WTC11 (cell line): ENCODE measurements at regions not wholly inside any gene's neighbourhood (a gene's known extent, or its start where the extent isn't known, plus 50 kb on each side); places are given as distances from the start of the nearest gene placed in this dataset.

ENCODE experiments used
- ATAC-seq: fragments of 200-7000 bp; cut with Tn5 transposase; 2 replicates; pipeline ENCODE4 v1.10.0; 2021; ENCODE audit warnings: mild to moderate bottlenecking, moderate library complexity
- CTCF ChIA-PET: fragments of 300-600 bp; sonication (Branson Sonifier 250); formaldehyde crosslinking; loops from one replicate; lab custom pipeline; 2021; ENCODE audit warnings: antibody characterized with exemption; lab: Charles Lee
- POLR2A ChIA-PET: fragments of 350-600 bp; sonication (Branson Sonifier 250); formaldehyde crosslinking; loops from one replicate; lab custom pipeline; 2021; ENCODE audit warnings: antibody characterized with exemption; lab: Charles Lee
- DNase-seq: peaks from one replicate; pipeline ENCODE4 v3.0.0; 2021; ENCODE audit warnings: low spot score
- H3K27ac Mint-ChIP-seq: 2 replicates; pipeline ENCODE4 v1.8.0; 2021; ENCODE audit warnings: mixed read lengths
- H3K27me3 Mint-ChIP-seq: 2 replicates; pipeline ENCODE4 v1.8.0; 2021; ENCODE audit warnings: low read depth, mild to moderate bottlenecking, moderate library complexity, mixed read lengths
- H3K36me3 Mint-ChIP-seq: 2 replicates; pipeline ENCODE4 v1.8.0; 2021; ENCODE audit warnings: mixed read lengths
- H3K4me1 Mint-ChIP-seq: 2 replicates; pipeline ENCODE4 v1.8.0; 2022; ENCODE audit warnings: mixed read lengths
- H3K4me3 Mint-ChIP-seq: 2 replicates; pipeline ENCODE4 v1.8.0; 2021; ENCODE audit warnings: mild to moderate bottlenecking, moderate library complexity, mixed read lengths
- H3K9me3 Mint-ChIP-seq: 2 replicates; pipeline ENCODE4 v1.8.0; 2021; ENCODE audit warnings: mixed read lengths
- CREB1 ChIP-seq: sonication (generic); formaldehyde crosslinking; IDR thresholded peaks from 2 replicates; pipeline ENCODE4 v1.8.0; 2023; ENCODE audit warnings: mild to moderate bottlenecking, missing genetic modification reagents
- E2F1 ChIP-seq: sonication (generic); formaldehyde crosslinking; IDR thresholded peaks from 2 replicates; pipeline ENCODE4 v1.8.0; 2022; ENCODE audit warnings: mild to moderate bottlenecking, missing genetic modification reagents
- EMX1 ChIP-seq: fragments of 250-450 bp; sonication (Bioruptor Pico); IDR thresholded peaks from 2 replicates; pipeline ENCODE4 v1.8.0; 2021; ENCODE audit warnings: mild to moderate bottlenecking
- ERG ChIP-seq: fragments of 250-450 bp; sonication (Bioruptor Pico); IDR thresholded peaks from 2 replicates; pipeline ENCODE4 v1.8.0; 2021; ENCODE audit warnings: mild to moderate bottlenecking
- MAX ChIP-seq: sonication (generic); formaldehyde crosslinking; IDR thresholded peaks from 2 replicates; pipeline ENCODE4 v1.8.0; 2022; ENCODE audit warnings: mild to moderate bottlenecking, missing genetic modification reagents
- MXD4 ChIP-seq: fragments of 250-450 bp; sonication (Bioruptor Pico); IDR thresholded peaks from 2 replicates; pipeline ENCODE4 v1.8.0; 2021; ENCODE audit warnings: mild to moderate bottlenecking, moderate library complexity, borderline replicate concordance
- MYBL2 ChIP-seq: sonication (generic); formaldehyde crosslinking; IDR thresholded peaks from 2 replicates; pipeline ENCODE4 v1.8.1; 2023; ENCODE audit warnings: mild to moderate bottlenecking, moderate library complexity, missing genetic modification reagents
- NFATC4 ChIP-seq: fragments of 250-450 bp; sonication (Bioruptor Pico); IDR thresholded peaks from 2 replicates; pipeline ENCODE4 v1.9.0; 2021; ENCODE audit warnings: mild to moderate bottlenecking
- NR1H2 ChIP-seq: sonication (generic); formaldehyde crosslinking; IDR thresholded peaks from 2 replicates; pipeline ENCODE4 v1.9.0; 2021; ENCODE audit warnings: mild to moderate bottlenecking, moderate library complexity, missing genetic modification reagents
- PRDM15 ChIP-seq: sonication (generic); formaldehyde crosslinking; IDR thresholded peaks from 2 replicates; pipeline ENCODE4 v1.8.0; 2022; ENCODE audit warnings: missing genetic modification reagents
- RORB ChIP-seq: fragments of 250-450 bp; sonication (Bioruptor Pico); IDR thresholded peaks from 2 replicates; pipeline ENCODE4 v1.9.0; 2021; ENCODE audit warnings: mild to moderate bottlenecking
- SMAD4 ChIP-seq: sonication (generic); formaldehyde crosslinking; IDR thresholded peaks from 2 replicates; pipeline ENCODE4 v1.8.0; 2022; ENCODE audit warnings: mild to moderate bottlenecking, missing genetic modification reagents
- SP1 ChIP-seq: sonication (generic); formaldehyde crosslinking; conservative IDR thresholded peaks from 2 replicates; pipeline ENCODE4 v1.8.1; 2022; ENCODE audit warnings: missing genetic modification reagents
- ZBTB43 ChIP-seq: sonication (generic); formaldehyde crosslinking; IDR thresholded peaks from 2 replicates; pipeline ENCODE4 v1.8.1; 2023; ENCODE audit warnings: mild to moderate bottlenecking, missing genetic modification reagents
- ZMAT4 ChIP-seq: fragments of 250-450 bp; sonication (Bioruptor Pico); IDR thresholded peaks from 2 replicates; pipeline ENCODE4 v1.9.0; 2021; ENCODE audit warnings: mild to moderate bottlenecking
- ZNF317 ChIP-seq: sonication (generic); formaldehyde crosslinking; IDR thresholded peaks from 2 replicates; pipeline ENCODE4 v1.8.1; 2023; ENCODE audit warnings: low read depth, mild to moderate bottlenecking, moderate library complexity, missing genetic modification reagents, borderline replicate concordance
- ZNF423 ChIP-seq: fragments of 250-450 bp; sonication (Bioruptor Pico); IDR thresholded peaks from 2 replicates; pipeline ENCODE4 v2.1.2; 2022; ENCODE audit warnings: mild to moderate bottlenecking, moderate library complexity
- ZNF512 ChIP-seq: sonication (generic); formaldehyde crosslinking; IDR thresholded peaks from 2 replicates; pipeline ENCODE4 v1.8.1; 2022; ENCODE audit warnings: missing genetic modification reagents, borderline replicate concordance
- ZNF532 ChIP-seq: fragments of 250-450 bp; sonication (Bioruptor Pico); IDR thresholded peaks from 2 replicates; pipeline ENCODE4 v1.9.0; 2021; ENCODE audit warnings: mild to moderate bottlenecking, borderline replicate concordance
- ZNF671 ChIP-seq: fragments of 250-450 bp; sonication (Bioruptor Pico); IDR thresholded peaks from 2 replicates; pipeline ENCODE4 v1.8.0; 2021; ENCODE audit warnings: mild to moderate bottlenecking
- ZSCAN18 ChIP-seq: fragments of 250-450 bp; sonication (Bioruptor Pico); IDR thresholded peaks from 2 replicates; pipeline ENCODE4 v2.1.2; 2022; ENCODE audit warnings: mild to moderate bottlenecking, moderate library complexity

- TF ChIP-seq PRDM15 (CRISPR knock-in tag) = no peak
- TF ChIP-seq ZNF671 (CRISPR knock-in tag) = no peak
- TF ChIP-seq EMX1 (CRISPR knock-in tag) = no peak
- TF ChIP-seq RORB (CRISPR knock-in tag) = no peak
- no peak for TF ChIP-seq ERG (CRISPR knock-in tag)
- TF ChIP-seq SMAD4 (CRISPR knock-in tag) = no peak
- TF ChIP-seq NFATC4 = no peak
- no peak for TF ChIP-seq NR1H2 (CRISPR knock-in tag)
Measured at GRCh38 chr6:86148586-86148985, 505.9 kb upstream of the SYNCRIP start (continued).

- Mint-ChIP-seq H3K4me3 (no peak overlapping the region), H3K36me3 (no peaks in the 10 kb centered on the region), H3K9me3 (peaks cover 6% of the 10 kb centered on the region), H3K27me3 (peaks cover 46% of the 10 kb centered on the region), H3K4me1 (peaks cover 14% of the 10 kb centered on the region), H3K27ac (no peak overlapping the region)
- ATAC-seq = peak; percentile 57
- CTCF ChIA-PET = interaction anchor here (0.8 kb wide), 1 partner anchor 131 kb away, joined by 3 read pairs; no protein-coding TSS in a partner anchor
- POLR2A ChIA-PET = no interaction called here
- DNase-seq = no peak
- TF ChIP-seq ZNF423 (no peak), ZSCAN18 (CRISPR knock-in tag) (no peak), MAX (CRISPR knock-in tag) (no peak), MXD4 (CRISPR knock-in tag) (no peak), ZNF317 (CRISPR knock-in tag) (no peak), MYBL2 (CRISPR knock-in tag) (no peak), ZNF532 (no peak), E2F1 (no peak), ZMAT4 (CRISPR knock-in tag) (no peak), ZBTB43 (CRISPR knock-in tag) (no peak), CREB1 (CRISPR knock-in tag) (no peak), SP1 (CRISPR knock-in tag) (no peak), ZNF512 (CRISPR knock-in tag) (no peak)
Measured at GRCh38 chr6:86147859-86148258, 505.2 kb upstream of the SYNCRIP start.
